PC-9 (cell line): ENCODE measurements at regions not wholly inside any gene's neighbourhood (a gene's known extent, or its start where the extent isn't known, plus 50 kb on each side); places are given as distances from the start of the nearest gene placed in this dataset.

Source experiments
- BruUV-seq: library from RNA; stranded (reverse); fragments of 400-500 nt; replicated peaks from 2 replicates; lab custom pipeline; 2021; lab: Mats Ljungman, UMichigan
- CTCF ChIA-PET: fragments of 300-600 bp; sonication (Branson Sonifier 250); formaldehyde crosslinking; loops from one replicate; lab custom pipeline; 2022; ENCODE audit warnings: antibody characterized with exemption; lab: Charles Lee
- POLR2A ChIA-PET: fragments of 300-600 bp; sonication (Branson Sonifier 250); formaldehyde crosslinking; loops from one replicate; lab custom pipeline; 2022; ENCODE audit warnings: antibody characterized with exemption; ENCODE audit not compliant: unreplicated experiment; lab: Charles Lee
- DNase-seq, 2 experiments: peaks; one replicate each; pipeline versions ENCODE4 v3.0.0 to v3.0.0-alpha.2; 2015 to 2022; ENCODE audit warnings: mixed read lengths in 1 of 2
- H2AFZ ChIP-seq: fragments of 200-600 bp; sonication (generic); 2 replicates; pipeline ENCODE4 v1.8.1; 2017; ENCODE audit warnings: antibody characterized with exemption
- H3F3A ChIP-seq: fragments of 200-600 bp; sonication (generic); 2 replicates; pipeline ENCODE4 v1.8.1; 2017; ENCODE audit warnings: antibody characterized with exemption, mild to moderate bottlenecking, low read depth; ENCODE audit not compliant: insufficient read depth
- H3K27ac ChIP-seq: fragments of 200-600 bp; sonication (generic); 2 replicates; pipeline ENCODE4 v1.6.1; 2016; ENCODE audit warnings: mixed run types
- H3K27me3 ChIP-seq: fragments of 200-600 bp; sonication (generic); 2 replicates; pipeline ENCODE4 v1.6.1; 2016; ENCODE audit warnings: low read depth, mixed run types; ENCODE audit not compliant: insufficient read depth
- H3K36me3 ChIP-seq: fragments of 200-600 bp; sonication (generic); 2 replicates; pipeline ENCODE4 v1.6.1; 2016; ENCODE audit warnings: low read depth, mixed run types
- H3K4me1 ChIP-seq: fragments of 200-600 bp; sonication (generic); replicated peaks from 2 replicates; pipeline ENCODE4 v1.6.1; 2016; ENCODE audit warnings: mixed run types; ENCODE audit not compliant: insufficient read depth
- H3K4me2 ChIP-seq: fragments of 200-600 bp; sonication (generic); 2 replicates; pipeline ENCODE4 v1.6.1; 2017; ENCODE audit warnings: mixed run types
- H3K4me3 ChIP-seq: fragments of 200-600 bp; sonication (generic); 2 replicates; pipeline ENCODE4 v1.6.1; 2016; ENCODE audit warnings: mixed run types
- H3K79me2 ChIP-seq: fragments of 200-600 bp; sonication (generic); 2 replicates; pipeline ENCODE4 v1.6.1; 2017; ENCODE audit warnings: low read depth, mixed run types
- H3K9me2 ChIP-seq: fragments of 200-600 bp; sonication (generic); 2 replicates; pipeline ENCODE4 v1.8.1; 2017; ENCODE audit warnings: mild to moderate bottlenecking; ENCODE audit not compliant: insufficient read depth
- H3K9me3 ChIP-seq: fragments of 200-600 bp; sonication (generic); 2 replicates; pipeline ENCODE4 v1.8.1; 2016; ENCODE audit warnings: low read depth; ENCODE audit not compliant: insufficient read depth
- H4K20me1 ChIP-seq: fragments of 200-600 bp; sonication (generic); 2 replicates; pipeline ENCODE4 v1.8.1; 2017; ENCODE audit not compliant: insufficient read depth
- CTCF ChIP-seq: fragments of 200-600 bp; sonication (generic); conservative IDR thresholded peaks from 2 replicates; pipeline ENCODE4 v1.6.1; 2017; ENCODE audit warnings: mixed run types, antibody characterized with exemption, mild to moderate bottlenecking, moderate library complexity
- EZH2 ChIP-seq: fragments of 200-600 bp; sonication (generic); IDR thresholded peaks from 2 replicates; pipeline ENCODE4 v1.8.0; 2017; ENCODE audit warnings: antibody characterized with exemption, low read depth
- intact Hi-C: fragments of 100-400 bp; cut with micrococcal nuclease; formaldehyde crosslinking; loops from one replicate; pipeline ENCODE4 v1.10.0; 2022; ENCODE audit not compliant: unreplicated experiment

DNA sequence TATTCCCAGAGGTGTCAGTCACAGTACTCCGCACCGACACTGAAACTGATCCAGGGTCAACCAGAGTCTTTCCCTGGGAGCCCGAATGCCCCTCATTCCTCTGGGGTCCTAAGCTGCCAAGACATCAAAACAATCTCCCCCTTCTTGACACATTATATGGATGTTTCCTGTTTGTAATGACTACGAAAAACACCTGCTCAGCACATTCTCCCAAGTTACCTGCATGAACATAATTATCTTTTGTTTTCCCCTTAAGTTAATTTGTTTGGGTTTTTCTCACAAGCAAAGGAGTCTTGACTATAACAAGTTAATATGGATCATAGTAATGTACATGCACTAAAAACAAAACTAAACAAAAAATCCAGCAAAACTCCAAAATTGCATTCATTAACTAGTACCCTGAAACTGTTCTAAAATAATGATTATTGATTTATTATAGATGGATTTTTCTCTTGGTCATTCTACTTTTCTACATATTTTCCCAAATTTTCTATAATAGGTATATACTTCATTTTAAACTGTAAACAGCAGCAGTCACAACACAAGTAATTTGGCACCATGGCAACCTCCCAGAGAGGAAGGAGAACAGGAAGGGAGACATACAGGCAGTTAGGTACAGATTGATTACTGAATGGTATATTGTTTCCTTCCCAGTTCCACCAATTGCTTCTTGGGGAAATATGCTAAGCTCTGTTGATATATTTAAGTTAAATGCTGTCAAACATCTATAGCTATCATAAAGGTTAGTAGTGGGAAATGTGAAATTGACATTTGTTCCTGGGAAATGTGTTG lies 631.5 kb downstream of the METTL15 start:
- no peaks in the 10 kb centered on the region for H3K36me3 ChIP-seq
- no peak for DNase-seq
- H3K27me3 ChIP-seq, result no peaks in the 10 kb centered on the region
- no peak overlapping the region for H2AFZ ChIP-seq
- H3K4me3 ChIP-seq, result no peak overlapping the region
- ChIA-PET POLR2A (no interaction called here), CTCF (interaction anchor here (0.7 kb wide), 1 partner anchor 583 kb away, joined by 3 read pairs; no protein-coding TSS in a partner anchor)
- intact Hi-C loops, result no loop called here
- H3K9me2 ChIP-seq, result no peaks in the 10 kb centered on the region
- no peaks in the 10 kb centered on the region for H3K9me3 ChIP-seq
- H3K27ac ChIP-seq, result no peak overlapping the region
- no peak overlapping the region for H3K4me2 ChIP-seq
- H3K4me1 ChIP-seq, result peaks cover 9% of the 10 kb centered on the region
- H4K20me1 ChIP-seq, result no peaks in the 10 kb centered on the region
- no peaks in the 10 kb centered on the region for H3F3A ChIP-seq
- no TSS peak for BruUV-seq
- TF ChIP-seq EZH2 (no peak), CTCF (no peak)
- H3K79me2 ChIP-seq, result no peaks in the 10 kb centered on the region

DNA sequence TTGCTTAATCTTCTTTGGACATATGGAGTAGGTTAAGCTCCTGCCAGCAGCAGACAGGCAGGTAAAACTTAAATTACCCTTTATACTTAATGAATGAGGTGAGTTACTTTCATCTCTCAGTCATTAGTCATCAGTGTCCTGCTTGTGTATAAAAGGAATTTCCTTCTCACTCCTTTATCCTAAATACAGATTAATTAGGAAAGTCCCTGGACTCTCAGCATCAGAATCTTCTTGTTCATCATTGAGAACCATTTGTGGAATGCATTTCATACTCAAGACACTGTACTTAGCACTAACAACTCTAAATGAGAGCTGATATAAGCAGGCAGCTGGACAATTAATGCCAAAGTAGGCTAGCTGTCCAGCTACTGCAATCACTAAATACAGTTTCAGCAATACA lies 630.4 kb downstream of the METTL15 start:
- Histone ChIP-seq H3K4me2 (no peak overlapping the region), H3K36me3 (no peaks in the 10 kb centered on the region), H4K20me1 (no peaks in the 10 kb centered on the region), H3K27me3 (no peaks in the 10 kb centered on the region), H3K9me3 (no peaks in the 10 kb centered on the region), H3K4me3 (no peak overlapping the region), H3K9me2 (no peaks in the 10 kb centered on the region), H3K4me1 (peaks cover 9% of the 10 kb centered on the region), H3F3A (no peaks in the 10 kb centered on the region), H3K79me2 (no peaks in the 10 kb centered on the region), H2AFZ (no peak overlapping the region), H3K27ac (no peak overlapping the region)
- BruUV-seq, result no TSS peak
- no peak for DNase-seq
- ChIA-PET CTCF (interaction anchor here (0.9 kb wide), 1 partner anchor 281 kb away, joined by 3 read pairs; no protein-coding TSS in a partner anchor), POLR2A (interaction anchor here (0.5 to 0.7 kb wide), 6 partner anchors 36 to 1522 kb away, joined by 3 to 7 read pairs (median 4); no protein-coding TSS in a partner anchor)
- TF ChIP-seq EZH2, result no peak
- no peak for TF ChIP-seq CTCF
- intact Hi-C loops, result no loop called here

GRCh38 chr11:28736256-28736655 lies 628.1 kb downstream of the METTL15 start:
- no peaks in the 10 kb centered on the region for H3K9me2 ChIP-seq
- H2AFZ ChIP-seq, result no peak overlapping the region
- no peaks in the 10 kb centered on the region for H4K20me1 ChIP-seq
- H3K27ac ChIP-seq, result no peak overlapping the region
- H3K4me1 ChIP-seq, result peaks cover 9% of the 10 kb centered on the region
- no peaks in the 10 kb centered on the region for H3F3A ChIP-seq
- POLR2A ChIA-PET, result interaction anchor here (0.6 kb wide), 1 partner anchor 18 kb away, joined by 14 read pairs; no protein-coding TSS in a partner anchor
- H3K4me2 ChIP-seq, result no peak overlapping the region
- intact Hi-C loops, result no loop called here
- no TSS peak for BruUV-seq
- no peaks in the 10 kb centered on the region for H3K27me3 ChIP-seq
- TF ChIP-seq CTCF (no peak), EZH2 (no peak)
- no peak overlapping the region for H3K4me3 ChIP-seq
- no peaks in the 10 kb centered on the region for H3K9me3 ChIP-seq
- H3K79me2 ChIP-seq, result no peaks in the 10 kb centered on the region
- H3K36me3 ChIP-seq, result no peaks in the 10 kb centered on the region
- no peak for DNase-seq
- CTCF ChIA-PET, result interaction anchor here (0.6 kb wide), 2 partner anchors 21 to 1440 kb away, joined by 4 to 10 read pairs; no protein-coding TSS in a partner anchor
